ENCODE measurements at regions not wholly inside any gene's neighbourhood (a gene's known extent, or its start where the extent isn't known, plus 50 kb on each side); places are given as distances from the start of the nearest gene placed in this dataset.

- TF ChIP-seq CTCF (IDR thresholded peaks at IDR 0.05) = no peak
- no peak for TF ChIP-seq POLR2A (IDR thresholded peaks at IDR 0.05)
These were observed 115.8 kb upstream of the PAX6 start for GRCh38 chr11:31926816-31927528.
